GM12864 (cell line): ENCODE measurements at regions not wholly inside any gene's neighbourhood (a gene's known extent, or its start where the extent isn't known, plus 50 kb on each side); places are given as distances from the start of the nearest gene placed in this dataset.

Experiments
- DNase-seq: peaks from one replicate; pipeline ENCODE4 v3.0.0-alpha.2; 2011; ENCODE audit warnings: low read depth
- H3K4me3 ChIP-seq: 2 replicates; pipeline ENCODE4 v1.5.1; 2011; ENCODE audit warnings: mild to moderate bottlenecking, low read depth, low read length, control low read depth
- TF ChIP-seq, protein P1 (sequence below): IDR thresholded peaks from 2 replicates; pipeline ENCODE4 v1.5.1; 2011; ENCODE audit warnings: low read depth, mild to moderate bottlenecking, moderate library complexity, low read length, control low read depth, inconsistent platforms; ENCODE audit errors: missing control alignments

DNA sequence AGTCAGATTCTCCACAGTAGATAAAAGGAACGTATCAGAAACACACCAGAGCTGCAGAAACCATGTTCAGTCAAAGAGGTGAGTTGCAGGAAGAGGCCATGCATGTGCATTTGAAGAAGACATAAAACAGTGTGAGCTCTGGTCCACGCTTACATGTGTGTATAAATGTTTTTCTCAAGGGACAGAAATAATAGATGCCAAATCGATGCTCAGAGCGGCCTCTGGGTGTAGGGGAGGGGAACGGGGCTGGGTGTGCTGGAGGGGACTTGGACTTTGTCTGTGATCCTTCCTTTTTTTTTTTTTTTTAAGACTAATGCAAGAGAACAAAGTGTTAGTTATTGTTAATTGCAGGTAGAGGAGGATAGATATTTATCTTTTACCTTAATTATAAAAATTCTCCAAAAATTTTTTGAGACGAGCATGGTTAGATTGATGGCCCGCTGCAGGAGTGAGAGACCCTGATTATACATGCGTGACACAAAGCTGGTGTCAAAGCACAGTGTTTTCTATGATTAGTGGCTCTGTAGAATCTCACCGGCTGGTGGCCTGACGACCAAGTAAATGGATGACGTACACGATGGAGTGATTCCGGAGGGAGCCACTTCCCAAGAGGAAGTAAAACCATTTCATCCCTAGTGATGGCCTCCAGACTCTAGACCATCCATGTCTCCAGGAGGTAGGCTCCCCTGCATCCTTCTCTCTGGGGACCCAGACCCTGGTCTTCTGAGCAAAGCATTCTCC, 240.2 kb downstream of the ENGASE start:
- no peak overlapping the region for H3K4me3 ChIP-seq
- TF ChIP-seq, protein P1, sequence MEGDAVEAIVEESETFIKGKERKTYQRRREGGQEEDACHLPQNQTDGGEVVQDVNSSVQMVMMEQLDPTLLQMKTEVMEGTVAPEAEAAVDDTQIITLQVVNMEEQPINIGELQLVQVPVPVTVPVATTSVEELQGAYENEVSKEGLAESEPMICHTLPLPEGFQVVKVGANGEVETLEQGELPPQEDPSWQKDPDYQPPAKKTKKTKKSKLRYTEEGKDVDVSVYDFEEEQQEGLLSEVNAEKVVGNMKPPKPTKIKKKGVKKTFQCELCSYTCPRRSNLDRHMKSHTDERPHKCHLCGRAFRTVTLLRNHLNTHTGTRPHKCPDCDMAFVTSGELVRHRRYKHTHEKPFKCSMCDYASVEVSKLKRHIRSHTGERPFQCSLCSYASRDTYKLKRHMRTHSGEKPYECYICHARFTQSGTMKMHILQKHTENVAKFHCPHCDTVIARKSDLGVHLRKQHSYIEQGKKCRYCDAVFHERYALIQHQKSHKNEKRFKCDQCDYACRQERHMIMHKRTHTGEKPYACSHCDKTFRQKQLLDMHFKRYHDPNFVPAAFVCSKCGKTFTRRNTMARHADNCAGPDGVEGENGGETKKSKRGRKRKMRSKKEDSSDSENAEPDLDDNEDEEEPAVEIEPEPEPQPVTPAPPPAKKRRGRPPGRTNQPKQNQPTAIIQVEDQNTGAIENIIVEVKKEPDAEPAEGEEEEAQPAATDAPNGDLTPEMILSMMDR = no peak
- no peak for DNase-seq

GRCh38 chr17:79311373-79311772, 236.7 kb downstream of the ENGASE start:
- DNase-seq = no peak
- no peak overlapping the region for H3K4me3 ChIP-seq
- TF ChIP-seq, protein P1 = no peak

- TF ChIP-seq, protein P1 = no peak
- no peak overlapping the region for H3K4me3 ChIP-seq
- DNase-seq = no peak
Measured at GRCh38 chr17:79306424-79307318, 232.0 kb downstream of the ENGASE start.

- no peak overlapping the region for H3K4me3 ChIP-seq
- DNase-seq = no peak
- TF ChIP-seq, protein P1 = no peak
Measured at GRCh38 chr17:79305768-79306423, 231.3 kb downstream of the ENGASE start.

GRCh38 chr17:79305376-79305767, 230.7 kb downstream of the ENGASE start:
- no peak overlapping the region for H3K4me3 ChIP-seq
- TF ChIP-seq, protein P1 = no peak
- DNase-seq = no peak

- TF ChIP-seq, protein P1 = no peak
- DNase-seq = no peak
- no peak overlapping the region for H3K4me3 ChIP-seq
Measured at GRCh38 chr17:79304884-79305283, 230.3 kb downstream of the ENGASE start.
